Naive B cell (primary cell): ENCODE measurements at regions not wholly inside any gene's neighbourhood (a gene's known extent, or its start where the extent isn't known, plus 50 kb on each side); places are given as distances from the start of the nearest gene placed in this dataset.
"Not testable (repeated sequence)": the region's sequence is repeated elsewhere in the genome, so short reads cannot be mapped to it uniquely, and the experiment has no call there.

ENCODE experiments used
- ATAC-seq, 2 donors: fragments of 150-1000 bp; cut with Tn5 transposase; 2 replicates each; pipeline ENCODE4 v1.10.0; 2021; ENCODE audit warnings: low read depth in 2 of 2, mild to moderate bottlenecking in 2 of 2, moderate library complexity in 2 of 2
- DNase-seq: peaks from one replicate; pipeline ENCODE4 v3.0.0; 2022
- H3K27ac Mint-ChIP-seq, 6 donors: one replicate each; pipeline ENCODE4 v1.8.0; 2020 to 2022; ENCODE audit warnings: mild to moderate bottlenecking in 6 of 6, mixed read lengths in 6 of 6, moderate library complexity in 5 of 6, inconsistent platforms in 2 of 6
- H3K27me3 Mint-ChIP-seq, 3 donors: one replicate each; pipeline ENCODE4 v1.8.0; 2021 to 2022; ENCODE audit warnings: mixed read lengths in 3 of 3, mild to moderate bottlenecking in 1 of 3
- H3K36me3 Mint-ChIP-seq, 2 donors: one replicate each; pipeline ENCODE4 v1.8.0; 2020 to 2022; ENCODE audit warnings: mixed read lengths in 2 of 2, inconsistent platforms in 1 of 2, mild to moderate bottlenecking in 1 of 2
- H3K4me1 Mint-ChIP-seq, 3 donors: one replicate each; pipeline ENCODE4 v1.8.0; 2020 to 2022; ENCODE audit warnings: mixed read lengths in 3 of 3, inconsistent platforms in 1 of 3, mild to moderate bottlenecking in 1 of 3, moderate library complexity in 1 of 3
- H3K4me3 Mint-ChIP-seq, 8 donors: one replicate each; pipeline ENCODE4 v1.8.0; 2020 to 2022; ENCODE audit warnings: mild to moderate bottlenecking in 8 of 8, mixed read lengths in 8 of 8, moderate library complexity in 8 of 8, inconsistent platforms in 2 of 8
- H3K9me3 Mint-ChIP-seq, 7 donors: one replicate each; pipeline ENCODE4 v1.8.0; 2020 to 2022; ENCODE audit warnings: mixed read lengths in 7 of 7, mild to moderate bottlenecking in 5 of 7, inconsistent platforms in 2 of 7, moderate library complexity in 1 of 7

DNA sequence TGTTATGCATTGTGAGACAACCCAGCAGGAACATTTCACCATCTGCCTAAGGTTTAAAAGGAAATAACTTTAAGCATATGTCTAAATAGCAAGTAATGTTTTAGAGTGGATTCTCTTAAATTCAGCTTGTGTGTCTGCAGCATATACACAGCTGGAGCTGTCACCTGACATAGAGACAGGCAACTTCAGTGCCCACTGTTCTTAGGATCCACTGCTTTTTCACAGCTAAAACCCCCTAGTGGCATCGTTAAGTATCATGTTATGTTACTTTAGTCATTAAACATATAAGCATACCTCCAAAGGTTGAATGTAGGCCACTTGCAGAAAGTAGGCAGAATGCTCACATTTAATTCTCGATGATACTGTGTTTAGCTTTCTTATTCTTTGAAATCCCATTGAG, 2169.0 kb upstream of the DEFB115 start:
- DNase-seq, H3K4me1 Mint-ChIP-seq, H3K4me3 Mint-ChIP-seq, H3K27ac Mint-ChIP-seq, H3K36me3 Mint-ChIP-seq, ATAC-seq, H3K27me3 Mint-ChIP-seq: not testable (repeated sequence)
- H3K9me3 Mint-ChIP-seq, result peaks cover 10 to 37% (median 21%) of the 10 kb centered on the region in 7 donors

DNA sequence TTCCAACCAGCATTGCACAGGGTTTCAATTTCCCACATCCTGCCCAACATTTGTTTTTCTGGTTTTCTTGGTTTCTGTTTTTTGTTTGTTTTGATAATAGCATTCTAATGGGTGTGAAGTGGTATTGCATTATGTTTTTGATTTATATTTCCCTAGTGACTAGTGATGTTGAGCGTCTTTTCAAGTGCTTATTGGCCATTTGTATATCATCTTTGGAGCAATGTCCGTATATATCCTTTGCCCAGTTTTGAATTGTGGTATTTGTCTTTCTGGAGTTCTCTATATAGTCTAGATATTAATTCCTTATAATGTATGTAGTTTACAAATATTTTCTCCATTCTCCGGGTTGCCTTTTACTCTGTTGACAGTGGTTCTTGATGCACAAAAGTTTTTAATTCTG, 2168.1 kb upstream of the DEFB115 start:
- H3K4me3 Mint-ChIP-seq, DNase-seq, H3K36me3 Mint-ChIP-seq, H3K27me3 Mint-ChIP-seq, ATAC-seq, H3K4me1 Mint-ChIP-seq: not testable (repeated sequence)
- Mint-ChIP-seq H3K9me3 (peaks cover 8 to 31% (median 16%) of the 10 kb centered on the region in 7 donors), H3K27ac (peak overlapping the region in 1 of 6 donors; percentile 3)

DNA sequence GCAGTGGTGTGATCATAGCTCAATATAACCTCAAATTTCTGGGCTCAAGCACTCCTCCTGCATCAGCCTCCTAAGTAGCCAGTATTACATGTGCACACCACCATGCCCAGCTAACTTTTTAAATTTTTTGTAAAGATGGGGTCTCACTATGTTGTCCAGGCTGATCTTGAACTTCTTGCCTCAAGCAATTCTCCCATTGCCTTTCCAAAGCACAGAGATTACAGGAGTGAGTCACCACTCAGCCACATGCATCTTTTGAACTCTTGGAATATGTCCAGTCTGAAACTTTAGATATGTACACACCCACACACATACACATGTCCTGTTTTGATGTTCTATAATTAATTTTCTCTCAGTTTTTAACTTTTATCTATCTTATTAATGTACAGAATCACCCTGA, 2163.5 kb upstream of the DEFB115 start:
- not testable (repeated sequence) for ATAC-seq, H3K36me3 Mint-ChIP-seq, DNase-seq, H3K4me3 Mint-ChIP-seq, H3K27ac Mint-ChIP-seq, H3K27me3 Mint-ChIP-seq, H3K4me1 Mint-ChIP-seq
- peaks cover 0 to 20% (median 7%) of the 10 kb centered on the region in 7 donors for H3K9me3 Mint-ChIP-seq

DNA sequence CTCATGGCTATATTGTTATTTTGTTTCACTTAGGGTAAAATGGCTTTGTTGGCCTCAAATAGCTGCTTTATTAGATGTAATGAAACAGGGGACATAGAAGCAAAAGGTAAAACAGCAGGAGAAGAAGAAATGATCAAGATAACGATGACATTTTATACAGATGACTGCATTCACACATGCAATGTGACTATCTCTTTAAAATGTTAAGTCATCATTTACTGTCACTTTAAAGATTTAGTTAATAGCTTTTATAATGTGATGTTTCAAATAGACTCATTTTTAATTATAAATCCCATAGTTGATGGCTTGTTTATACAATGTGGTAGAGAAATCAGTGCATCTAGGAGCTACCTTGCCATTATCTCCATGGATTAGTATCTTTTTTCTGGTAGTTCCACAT, 2160.8 kb upstream of the DEFB115 start:
- not testable (repeated sequence) for DNase-seq, H3K4me3 Mint-ChIP-seq, ATAC-seq, H3K36me3 Mint-ChIP-seq, H3K9me3 Mint-ChIP-seq, H3K4me1 Mint-ChIP-seq, H3K27me3 Mint-ChIP-seq, H3K27ac Mint-ChIP-seq

DNA sequence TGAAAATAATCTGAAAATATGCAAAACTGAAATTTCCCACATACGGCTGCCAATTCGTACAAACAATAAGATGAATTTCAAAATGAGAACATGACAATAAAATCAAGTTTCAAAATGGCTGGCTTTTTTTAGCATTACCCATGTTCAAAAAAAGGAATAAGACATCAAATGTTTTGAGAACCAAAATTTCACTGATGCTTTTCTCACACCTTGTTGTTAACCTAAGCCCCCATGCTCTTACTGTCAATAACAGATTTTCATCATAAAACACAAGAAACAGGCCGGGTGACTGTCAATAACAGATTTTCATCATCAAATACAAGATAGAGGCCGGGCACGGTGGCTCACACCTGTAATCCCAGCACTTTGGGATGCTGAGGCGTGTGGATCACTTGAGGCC, 2149.6 kb upstream of the DEFB115 start:
- H3K27me3 Mint-ChIP-seq, H3K27ac Mint-ChIP-seq, H3K36me3 Mint-ChIP-seq, DNase-seq, H3K4me3 Mint-ChIP-seq, H3K4me1 Mint-ChIP-seq, ATAC-seq: not testable (repeated sequence)
- H3K9me3 Mint-ChIP-seq, result peaks cover 6 to 38% (median 19%) of the 10 kb centered on the region in 7 donors

DNA sequence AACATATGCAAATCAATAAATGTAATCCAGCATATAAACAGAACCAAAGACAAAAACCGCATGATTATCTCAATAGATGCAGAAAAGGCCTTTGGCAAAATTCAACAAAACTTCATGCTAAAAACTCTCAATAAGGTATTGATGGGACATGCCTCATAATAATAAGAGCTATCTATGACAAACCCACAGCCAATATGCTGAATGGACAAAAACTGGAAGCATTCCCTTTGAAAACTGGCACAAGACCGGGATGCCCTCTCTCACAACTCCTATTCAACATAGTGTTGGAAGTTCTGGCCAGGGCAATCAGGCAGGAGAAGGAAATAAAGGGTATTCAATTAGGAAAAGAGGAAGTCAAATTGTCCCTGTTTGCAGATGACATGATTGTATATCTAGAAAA, 2148.1 kb upstream of the DEFB115 start:
- peaks cover 10 to 46% (median 27%) of the 10 kb centered on the region in 7 donors for H3K9me3 Mint-ChIP-seq
- H3K36me3 Mint-ChIP-seq, result not testable (repeated sequence)

DNA sequence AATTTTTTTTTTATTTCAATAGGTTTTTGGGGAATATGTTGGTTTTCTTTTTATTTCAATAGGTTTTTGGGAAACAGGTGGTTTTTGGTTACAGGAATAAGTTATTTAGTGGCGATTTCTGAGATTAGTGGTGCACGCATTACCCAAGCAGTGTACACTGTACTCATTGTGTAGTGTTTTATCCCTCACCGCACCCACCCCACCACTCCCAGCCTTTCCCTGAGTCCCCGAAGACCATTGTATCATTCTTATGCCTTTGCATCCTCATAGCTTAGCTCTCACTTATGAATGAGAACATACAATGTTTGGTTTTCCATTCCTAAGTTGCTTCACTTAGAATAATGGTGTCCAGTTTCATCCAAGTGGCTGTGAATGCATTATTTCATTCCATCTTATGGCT, 2142.4 kb upstream of the DEFB115 start:
- not testable (repeated sequence) for ATAC-seq, H3K4me3 Mint-ChIP-seq, DNase-seq, H3K27ac Mint-ChIP-seq, H3K27me3 Mint-ChIP-seq, H3K4me1 Mint-ChIP-seq, H3K36me3 Mint-ChIP-seq
- peaks cover 14 to 42% (median 27%) of the 10 kb centered on the region in 7 donors for H3K9me3 Mint-ChIP-seq

More for the DNA sequence above, 2148.1 kb upstream of the DEFB115 start:
- not testable (repeated sequence) for H3K4me1 Mint-ChIP-seq, DNase-seq, H3K4me3 Mint-ChIP-seq, H3K27ac Mint-ChIP-seq, H3K27me3 Mint-ChIP-seq, ATAC-seq

DNA sequence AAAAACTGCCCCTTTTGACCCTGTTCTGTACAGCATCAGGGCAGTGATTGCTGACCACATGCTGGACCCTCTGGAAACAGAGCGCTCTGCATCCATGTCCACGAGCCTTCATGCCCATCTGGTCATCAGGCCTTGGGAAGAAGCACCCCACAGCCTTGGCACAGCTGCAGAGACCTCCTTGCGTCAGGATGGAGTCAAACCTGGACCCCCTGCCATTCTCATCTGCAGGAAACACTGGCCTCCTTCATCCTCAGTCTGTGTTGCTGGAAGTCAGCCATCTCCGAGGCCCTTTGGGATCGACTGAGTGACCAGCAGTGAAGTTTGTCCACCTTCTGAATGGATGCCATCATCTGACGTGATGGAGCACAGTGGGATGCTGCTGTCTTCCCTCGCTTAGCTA, 2138.3 kb upstream of the DEFB115 start:
- H3K27me3 Mint-ChIP-seq, result no peaks in the 10 kb centered on the region
- no peaks in the 10 kb centered on the region for H3K4me1 Mint-ChIP-seq
- H3K4me3 Mint-ChIP-seq, result no peak overlapping the region
- peaks cover 8 to 51% (median 23%) of the 10 kb centered on the region in 7 donors for H3K9me3 Mint-ChIP-seq
- H3K36me3 Mint-ChIP-seq, result no peaks in the 10 kb centered on the region
- DNase-seq (no peak), ATAC-seq (no peak)
- H3K27ac Mint-ChIP-seq, result no peak overlapping the region

DNA sequence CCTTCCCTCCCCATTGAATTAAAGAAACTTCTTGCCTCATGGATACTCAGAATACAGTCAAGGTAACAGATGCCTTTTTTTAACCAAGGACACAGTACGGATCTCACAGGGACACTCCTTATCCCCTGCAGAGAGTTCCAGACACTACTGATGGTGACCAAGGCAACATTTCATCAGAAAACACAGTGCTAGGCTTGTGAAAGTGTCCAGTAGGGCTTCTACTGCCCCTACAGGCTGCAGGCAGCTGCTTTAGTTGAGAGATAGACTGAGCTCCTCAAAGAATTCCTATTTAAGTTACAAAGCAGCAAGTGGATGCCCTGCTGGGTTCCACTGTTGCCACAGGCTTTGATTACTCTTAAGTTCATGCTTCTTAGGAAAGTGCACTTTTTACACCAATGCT, 2137.8 kb upstream of the DEFB115 start:
- peaks cover 8 to 52% (median 21%) of the 10 kb centered on the region in 7 donors for H3K9me3 Mint-ChIP-seq
- not testable (repeated sequence) for DNase-seq, H3K4me1 Mint-ChIP-seq, H3K36me3 Mint-ChIP-seq, H3K27me3 Mint-ChIP-seq, H3K4me3 Mint-ChIP-seq, H3K27ac Mint-ChIP-seq, ATAC-seq

DNA sequence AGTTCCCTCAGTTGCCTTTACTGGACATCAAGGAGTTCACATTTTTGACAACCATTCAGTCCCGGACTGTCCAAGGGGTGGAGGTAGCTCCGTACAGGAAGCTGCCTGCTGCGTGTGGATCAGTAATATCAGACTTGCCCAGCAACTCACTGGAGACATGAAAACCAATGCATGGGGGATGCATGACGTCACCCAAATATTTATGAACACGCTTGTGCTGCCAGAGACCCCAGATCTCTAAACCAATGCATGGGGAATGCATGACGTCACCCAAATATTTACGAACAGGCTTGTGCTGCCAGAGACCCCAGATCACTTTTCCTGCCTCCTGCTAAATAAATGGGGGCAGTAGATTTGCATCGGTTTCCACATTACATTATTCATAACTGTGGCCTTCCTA, 2137.4 kb upstream of the DEFB115 start:
- peaks cover 8 to 50% (median 20%) of the 10 kb centered on the region in 7 donors for H3K9me3 Mint-ChIP-seq
- not testable (repeated sequence) for H3K4me1 Mint-ChIP-seq, ATAC-seq, H3K36me3 Mint-ChIP-seq, H3K4me3 Mint-ChIP-seq, DNase-seq, H3K27ac Mint-ChIP-seq, H3K27me3 Mint-ChIP-seq

DNA sequence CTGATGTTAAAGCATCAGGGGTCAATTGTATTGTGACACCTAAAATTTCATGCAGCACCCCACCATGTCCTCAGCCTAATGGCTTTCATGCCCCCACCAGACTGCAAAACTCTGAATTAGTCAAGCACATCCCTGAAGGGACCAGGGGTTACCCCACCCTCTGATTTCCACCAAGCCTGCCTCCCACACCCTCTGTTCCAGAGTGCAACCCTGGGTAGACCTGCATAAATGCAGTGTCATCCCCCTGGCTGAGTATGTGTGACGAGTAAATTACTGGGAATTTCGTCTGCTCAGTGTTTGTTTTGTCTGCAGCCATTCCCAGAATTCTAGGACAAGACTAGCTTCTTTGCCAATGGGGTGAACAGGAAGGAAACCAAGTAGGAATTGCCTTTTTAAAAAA, 2136.9 kb upstream of the DEFB115 start:
- H3K27me3 Mint-ChIP-seq, H3K4me3 Mint-ChIP-seq, H3K4me1 Mint-ChIP-seq, H3K27ac Mint-ChIP-seq, H3K36me3 Mint-ChIP-seq, ATAC-seq, DNase-seq: not testable (repeated sequence)
- peaks cover 8 to 50% (median 18%) of the 10 kb centered on the region in 7 donors for H3K9me3 Mint-ChIP-seq

DNA sequence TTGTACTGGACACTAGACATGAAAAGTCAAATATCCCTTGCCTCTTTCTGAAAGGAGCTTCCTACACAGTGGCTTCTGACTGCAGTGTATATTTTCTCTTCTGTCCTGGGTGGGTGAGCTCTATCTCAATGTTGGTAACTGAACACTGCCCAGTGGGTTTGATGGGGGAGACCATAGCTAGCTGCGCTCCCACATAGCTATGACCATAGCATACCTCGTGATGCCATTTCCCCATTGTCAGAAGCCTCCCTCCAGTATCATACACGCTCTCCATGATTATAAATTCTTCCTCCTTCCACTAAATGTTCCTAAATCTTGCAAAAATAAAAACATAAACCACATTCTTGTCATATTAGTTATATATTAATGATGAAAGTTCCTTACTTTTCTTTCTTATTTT, 2134.7 kb upstream of the DEFB115 start:
- H3K36me3 Mint-ChIP-seq, H3K27ac Mint-ChIP-seq, H3K4me1 Mint-ChIP-seq, H3K27me3 Mint-ChIP-seq, DNase-seq, ATAC-seq, H3K4me3 Mint-ChIP-seq: not testable (repeated sequence)
- peaks cover 5 to 39% (median 12%) of the 10 kb centered on the region in 7 donors for H3K9me3 Mint-ChIP-seq

DNA sequence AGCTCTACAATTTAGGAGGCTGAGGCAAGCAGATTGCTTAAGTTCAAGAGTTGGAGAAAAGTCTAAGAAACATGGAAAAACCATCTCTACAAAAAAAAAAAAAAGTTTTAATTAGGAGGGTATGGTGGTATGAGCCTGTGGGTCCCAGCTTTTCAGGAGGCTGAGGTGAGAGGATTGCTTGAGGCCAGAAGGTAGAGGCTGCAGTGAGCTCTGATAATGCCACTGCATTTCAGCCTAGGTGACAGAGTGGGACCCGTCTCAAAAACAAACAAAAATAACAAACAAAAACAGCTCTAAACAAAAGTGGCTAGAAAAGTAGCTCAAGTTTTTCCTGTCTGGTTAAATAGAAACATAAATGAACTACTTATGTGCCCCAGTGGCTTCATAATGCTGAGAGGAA, 2133.6 kb upstream of the DEFB115 start:
- Mint-ChIP-seq H3K9me3 (peaks cover 5 to 34% (median 9%) of the 10 kb centered on the region in 7 donors), H3K4me1 (no peaks in the 10 kb centered on the region), H3K27ac (no peak overlapping the region), H3K27me3 (no peaks in the 10 kb centered on the region), H3K36me3 (no peaks in the 10 kb centered on the region), H3K4me3 (no peak overlapping the region)
- DNase-seq (no peak), ATAC-seq (no peak)
